Endothelial cell (in vitro differentiated cells): ENCODE measurements at regions not wholly inside any gene's neighbourhood (a gene's known extent, or its start where the extent isn't known, plus 50 kb on each side); places are given as distances from the start of the nearest gene placed in this dataset.

ENCODE experiments used
- DNase-seq: peaks from one replicate; pipeline ENCODE4 v3.0.0; 2021; ENCODE audit warnings: low spot score
- H3K27ac Mint-ChIP-seq: one replicate; pipeline ENCODE4 v1.8.0; 2021; ENCODE audit warnings: mixed read lengths, inconsistent platforms; ENCODE audit not compliant: unreplicated experiment
- H3K27me3 Mint-ChIP-seq: one replicate; pipeline ENCODE4 v1.8.0; 2021; ENCODE audit warnings: mild to moderate bottlenecking, moderate library complexity, mixed read lengths, inconsistent platforms; ENCODE audit not compliant: unreplicated experiment
- H3K36me3 Mint-ChIP-seq: one replicate; pipeline ENCODE4 v1.8.0; 2021; ENCODE audit warnings: mild to moderate bottlenecking, low read depth, mixed read lengths, inconsistent platforms; ENCODE audit not compliant: unreplicated experiment
- H3K4me1 Mint-ChIP-seq: one replicate; pipeline ENCODE4 v1.8.0; 2021; ENCODE audit warnings: mild to moderate bottlenecking, mixed read lengths, inconsistent platforms; ENCODE audit not compliant: unreplicated experiment
- H3K4me3 Mint-ChIP-seq: one replicate; pipeline ENCODE4 v1.8.0; 2021; ENCODE audit warnings: mild to moderate bottlenecking, mixed read lengths, inconsistent platforms; ENCODE audit not compliant: unreplicated experiment
- H3K9me3 Mint-ChIP-seq: one replicate; pipeline ENCODE4 v1.8.0; 2021; ENCODE audit warnings: mixed read lengths, inconsistent platforms; ENCODE audit not compliant: unreplicated experiment
- CTCF ChIP-seq: fragments of 200-600 bp; sonication (generic); IDR thresholded peaks from one replicate; pipeline ENCODE4 v1.5.0; 2021; ENCODE audit warnings: antibody characterized with exemption; ENCODE audit not compliant: unreplicated experiment

- TF ChIP-seq CTCF, result no peak
- no peak overlapping the region for H3K27ac Mint-ChIP-seq
- H3K9me3 Mint-ChIP-seq, result no peaks in the 10 kb centered on the region
- peaks cover 8% of the 10 kb centered on the region for H3K4me1 Mint-ChIP-seq
- DNase-seq, result no peak
- no peaks in the 10 kb centered on the region for H3K36me3 Mint-ChIP-seq
- H3K27me3 Mint-ChIP-seq, result no peaks in the 10 kb centered on the region
- no peak overlapping the region for H3K4me3 Mint-ChIP-seq
Observed at GRCh38 chr10:91120348-91120747, 100.1 kb upstream of the PCGF5 start.

GRCh38 chr10:91123261-91123660, 97.2 kb upstream of the PCGF5 start:
- no peak overlapping the region for H3K27ac Mint-ChIP-seq
- H3K36me3 Mint-ChIP-seq, result no peaks in the 10 kb centered on the region
- TF ChIP-seq CTCF, result no peak
- peaks cover 1% of the 10 kb centered on the region for H3K27me3 Mint-ChIP-seq
- no peak for DNase-seq
- no peak overlapping the region for H3K4me3 Mint-ChIP-seq
- peaks cover 8% of the 10 kb centered on the region for H3K4me1 Mint-ChIP-seq
- no peaks in the 10 kb centered on the region for H3K9me3 Mint-ChIP-seq

GRCh38 chr10:91124016-91124415, 96.4 kb upstream of the PCGF5 start:
- H3K4me1 Mint-ChIP-seq, result peaks cover 8% of the 10 kb centered on the region
- peaks cover 1% of the 10 kb centered on the region for H3K27me3 Mint-ChIP-seq
- no peaks in the 10 kb centered on the region for H3K36me3 Mint-ChIP-seq
- no peak for TF ChIP-seq CTCF
- no peak overlapping the region for H3K27ac Mint-ChIP-seq
- no peak for DNase-seq
- H3K9me3 Mint-ChIP-seq, result no peaks in the 10 kb centered on the region
- no peak overlapping the region for H3K4me3 Mint-ChIP-seq

GRCh38 chr10:91126471-91126870, 94.0 kb upstream of the PCGF5 start:
- H3K9me3 Mint-ChIP-seq, result no peaks in the 10 kb centered on the region
- TF ChIP-seq CTCF, result no peak
- H3K36me3 Mint-ChIP-seq, result no peaks in the 10 kb centered on the region
- no peak for DNase-seq
- peaks cover 8% of the 10 kb centered on the region for H3K4me1 Mint-ChIP-seq
- no peak overlapping the region for H3K4me3 Mint-ChIP-seq
- H3K27ac Mint-ChIP-seq, result no peak overlapping the region
- H3K27me3 Mint-ChIP-seq, result peaks cover 1% of the 10 kb centered on the region

- no peak overlapping the region for H3K4me3 Mint-ChIP-seq
- H3K27me3 Mint-ChIP-seq, result peaks cover 1% of the 10 kb centered on the region
- no peak for DNase-seq
- peaks cover 8% of the 10 kb centered on the region for H3K4me1 Mint-ChIP-seq
- no peak for TF ChIP-seq CTCF
- H3K27ac Mint-ChIP-seq, result no peak overlapping the region
- H3K36me3 Mint-ChIP-seq, result no peaks in the 10 kb centered on the region
- no peaks in the 10 kb centered on the region for H3K9me3 Mint-ChIP-seq
Observed at GRCh38 chr10:91127341-91128082, 93.0 kb upstream of the PCGF5 start.
